Esophagus squamous epithelium (tissue), 5 donors: ENCODE measurements at regions not wholly inside any gene's neighbourhood (a gene's known extent, or its start where the extent isn't known, plus 50 kb on each side); places are given as distances from the start of the nearest gene placed in this dataset.

ENCODE experiments used
- DNase-seq: peaks from one replicate; lab custom pipeline; 2025; lab: John Stamatoyannopoulos, UW
- H3K27ac ChIP-seq, 4 donors: fragments of 200-600 bp; sonication (generic); one replicate each; pipeline ENCODE4 v1.5.1; 2016 to 2019; ENCODE audit warnings: mild to moderate bottlenecking in 1 of 4
- H3K27me3 ChIP-seq, 4 donors: fragments of 200-600 bp; sonication (generic); 1 replicate in 3 of 4; 2 replicates in 1 of 4; pipeline versions ENCODE4 v1.5.1 to v1.6.0; 2017 to 2021; ENCODE audit warnings: antibody characterized with exemption in 1 of 4
- H3K36me3 ChIP-seq, 3 donors: fragments of 200-600 bp; sonication (generic); one replicate each; pipeline ENCODE4 v1.5.1; 2016 to 2019
- H3K4me1 ChIP-seq, 3 donors: fragments of 200-600 bp; sonication (generic); one replicate each; pipeline ENCODE4 v1.5.1; 2017 to 2019
- H3K4me3 ChIP-seq, 4 donors: fragments of 200-600 bp; sonication (generic); 1 replicate in 3 of 4; 2 replicates in 1 of 4; pipeline ENCODE4 v1.5.1; 2016 to 2019; ENCODE audit warnings: mild to moderate bottlenecking in 2 of 4, moderate library complexity in 1 of 4
- H3K9me3 ChIP-seq, 3 donors: fragments of 200-600 bp; sonication (generic); one replicate each; pipeline ENCODE4 v1.5.1; 2016 to 2019
- CTCF ChIP-seq, 6 experiments: fragments of 450-650 bp in 4 of 6; fragments of 200-600 bp in 2 of 6; sonication (generic) in 2 of 6; IDR thresholded peaks; one replicate each; pipeline ENCODE4 v1.5.1; 2016 to 2019; ENCODE audit warnings: antibody characterized with exemption in 6 of 6, mild to moderate bottlenecking in 4 of 6, moderate library complexity in 4 of 6
- POLR2A ChIP-seq, 4 donors: fragments of 450-650 bp; IDR thresholded peaks; one replicate each; pipeline ENCODE4 v1.6.1; 2017; ENCODE audit warnings: antibody characterized with exemption in 4 of 4, mild to moderate bottlenecking in 4 of 4, moderate library complexity in 3 of 4
- WGBS, 2 donors: methylation state at CpG; one replicate each; pipeline ENCODE4 v1.1.5; 2018; 5-methylcytosine and 5-hydroxymethylcytosine counted together
- intact Hi-C: fragments of 100-400 bp; cut with DNase I; formaldehyde crosslinking; loops from one replicate; pipeline ENCODE4 v1.15.0; 2022
- donor health status: DM: yes; HTN: yes; CAD: no.

DNA sequence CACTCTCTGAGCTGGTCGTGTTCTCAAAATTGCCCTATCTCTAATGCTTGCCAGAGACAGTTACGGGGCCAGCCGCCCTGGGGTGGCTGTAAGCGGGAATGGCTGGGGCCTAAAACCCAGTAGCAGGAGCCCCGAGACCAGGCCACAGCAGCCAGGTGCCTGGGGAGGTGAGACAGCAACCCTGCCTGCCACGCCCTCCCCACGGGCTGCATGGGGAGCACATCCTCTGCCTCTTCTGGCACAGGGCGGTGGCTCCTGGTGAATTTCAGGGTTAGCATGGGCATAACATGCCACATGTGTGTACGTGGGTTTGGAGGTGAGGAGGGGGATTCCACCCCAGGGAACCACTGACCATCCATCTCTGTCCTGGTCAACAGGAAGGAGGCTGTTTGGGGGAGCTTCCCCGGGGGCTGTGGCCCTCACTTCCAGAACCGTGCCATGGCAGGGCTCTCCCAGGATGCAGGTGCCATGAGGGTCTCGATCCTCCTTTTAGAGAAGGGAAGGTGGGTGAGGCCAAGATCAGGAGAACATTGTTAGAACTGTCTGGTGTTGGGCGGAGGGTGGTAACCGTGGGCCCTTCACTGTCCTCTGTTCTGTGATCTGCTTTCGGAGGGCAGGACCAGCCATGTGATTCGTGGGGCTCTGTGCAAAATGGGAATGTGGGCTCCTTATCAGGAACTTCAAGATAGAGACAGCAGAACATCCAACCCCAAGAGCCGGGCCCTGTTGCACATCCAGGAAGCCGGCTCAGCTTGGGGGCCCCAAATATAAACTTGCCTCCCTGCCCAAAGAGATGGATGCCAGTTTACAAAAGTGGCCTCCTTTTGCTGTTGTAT, 312.2 kb upstream of the DIO3 start:
- intact Hi-C loops: no loop called here
- H3K27ac ChIP-seq: no peak overlapping the region
- TF ChIP-seq POLR2A (IDR thresholded peaks at IDR 0.05) (no peak), CTCF (IDR thresholded peaks at IDR 0.05) (no peak)
- no peaks in the 10 kb centered on the region for H3K9me3 ChIP-seq
- H3K36me3 ChIP-seq: no peaks in the 10 kb centered on the region
- 77 to 86% methylated on average over 7 to 11 of the region's 18 CpGs for WGBS, 2 donors
- H3K4me3 ChIP-seq: no peak overlapping the region
- DNase-seq: no peak
- no peaks in the 10 kb centered on the region for H3K4me1 ChIP-seq
- H3K27me3 ChIP-seq: peaks cover 0 to 4% (median 0%) of the 10 kb centered on the region in 4 donors

DNA sequence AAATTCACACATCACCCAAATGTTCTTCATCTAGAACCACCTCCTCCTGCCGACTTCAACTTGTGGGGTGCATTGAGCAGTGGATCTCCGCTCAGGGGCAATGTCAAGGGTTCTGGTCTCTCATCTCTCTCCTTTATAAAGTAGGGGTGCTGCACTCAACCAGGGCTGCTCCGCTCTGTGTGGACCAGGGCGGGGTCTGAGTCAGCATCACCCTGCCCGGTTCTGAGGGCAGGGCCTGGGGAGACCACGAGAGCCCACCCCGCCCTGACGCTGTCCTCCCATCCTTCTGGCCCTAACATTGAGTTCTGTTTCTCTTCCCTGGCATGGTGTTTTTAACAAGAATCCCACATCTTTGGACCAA, 311.6 kb upstream of the DIO3 start:
- Histone ChIP-seq H3K27me3 (peaks cover 0 to 4% (median 0%) of the 10 kb centered on the region in 4 donors), H3K27ac (no peak overlapping the region), H3K9me3 (no peaks in the 10 kb centered on the region), H3K4me3 (no peak overlapping the region), H3K4me1 (no peaks in the 10 kb centered on the region), H3K36me3 (no peaks in the 10 kb centered on the region)
- WGBS, 2 donors: 76% methylated on average over 8 of the region's 8 CpGs
- intact Hi-C loops: no loop called here
- DNase-seq: no peak
- TF ChIP-seq CTCF (IDR thresholded peaks at IDR 0.05): no peak
- no peak for TF ChIP-seq POLR2A (IDR thresholded peaks at IDR 0.05)

GRCh38 chr14:101250336-101250947, 310.9 kb upstream of the DIO3 start:
- no peak for DNase-seq
- no peaks in the 10 kb centered on the region for H3K36me3 ChIP-seq
- H3K4me1 ChIP-seq: no peaks in the 10 kb centered on the region
- 85 to 100% methylated on average over 2 to 9 of the region's 17 CpGs for WGBS, 2 donors
- H3K27ac ChIP-seq: no peak overlapping the region
- TF ChIP-seq POLR2A (IDR thresholded peaks at IDR 0.05) (no peak), CTCF (IDR thresholded peaks at IDR 0.05) (no peak)
- H3K4me3 ChIP-seq: no peak overlapping the region
- H3K27me3 ChIP-seq: peaks cover 0 to 5% (median 0%) of the 10 kb centered on the region in 4 donors
- H3K9me3 ChIP-seq: no peaks in the 10 kb centered on the region
- intact Hi-C loops: no loop called here

DNA sequence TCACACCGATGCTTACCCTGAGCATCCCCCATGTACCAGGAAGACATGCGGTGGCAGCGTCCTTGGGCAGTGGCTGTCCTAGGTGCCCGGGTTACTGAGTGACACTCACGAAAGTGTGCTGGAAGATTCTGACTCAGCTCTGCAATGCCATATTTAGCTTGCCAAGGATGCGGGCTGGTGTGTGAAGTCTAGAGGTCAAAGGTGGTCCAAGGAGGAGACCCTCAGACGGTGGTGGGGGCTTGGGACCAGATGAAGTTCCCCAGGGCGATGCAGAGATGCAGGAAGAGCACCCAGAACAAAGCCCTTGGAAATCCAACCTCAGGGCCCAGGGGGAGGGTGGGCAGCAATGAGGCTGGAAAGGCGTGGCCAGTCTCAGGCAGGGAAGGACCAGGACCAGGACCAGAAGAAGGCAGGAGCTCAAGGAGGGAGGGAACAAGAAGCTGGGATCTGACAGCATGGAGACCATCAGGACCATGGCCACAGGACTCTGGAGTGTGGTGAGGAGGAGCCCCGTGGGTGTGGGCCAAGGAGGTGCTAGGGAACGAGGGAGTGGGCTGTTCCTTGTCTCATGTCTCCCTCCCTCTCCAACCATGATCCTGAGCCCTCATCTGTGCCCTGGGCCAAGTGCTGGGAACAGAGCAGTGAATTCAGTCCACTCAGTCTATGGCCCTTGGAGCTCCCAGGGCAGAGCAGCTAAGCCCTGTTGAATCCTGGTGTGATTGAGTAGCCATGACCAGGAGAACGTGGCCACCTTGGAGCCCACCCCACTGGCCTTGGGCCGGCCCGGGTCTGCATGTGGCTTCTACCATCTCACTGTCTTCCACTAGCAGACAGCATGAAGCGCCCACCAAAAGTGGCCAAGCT, 310.1 kb upstream of the DIO3 start:
- DNase-seq: no peak
- Histone ChIP-seq H3K27ac (no peak overlapping the region), H3K36me3 (no peaks in the 10 kb centered on the region), H3K27me3 (peaks cover 0 to 9% (median 0%) of the 10 kb centered on the region in 4 donors), H3K9me3 (no peaks in the 10 kb centered on the region), H3K4me1 (no peaks in the 10 kb centered on the region), H3K4me3 (no peak overlapping the region)
- 83 to 88% methylated on average over 6 to 12 of the region's 15 CpGs for WGBS, 2 donors
- intact Hi-C loops: no loop called here
- no peak for TF ChIP-seq CTCF (IDR thresholded peaks at IDR 0.05)
- no peak for TF ChIP-seq POLR2A (IDR thresholded peaks at IDR 0.05)
